NCI-H1930 (cell line): ENCODE measurements at regions not wholly inside any gene's neighbourhood (a gene's known extent, or its start where the extent isn't known, plus 50 kb on each side); places are given as distances from the start of the nearest gene placed in this dataset.

Experiments
- DNase-seq, 2 experiments: peaks; one replicate each; lab custom pipeline; 2025; lab: John Stamatoyannopoulos, UW

- no peak for DNase-seq
Observed at GRCh38 chr3:64915778-64916177, 228.0 kb upstream of the ADAMTS9 start.

GRCh38 chr3:64913515-64913914 lies 225.7 kb upstream of the ADAMTS9 start:
- no peak for DNase-seq

GRCh38 chr3:64911138-64911537 lies 223.3 kb upstream of the ADAMTS9 start:
- no peak for DNase-seq

GRCh38 chr3:64909757-64910467 lies 222.1 kb upstream of the ADAMTS9 start:
- no peak for DNase-seq

GRCh38 chr3:64909011-64909410 lies 221.2 kb upstream of the ADAMTS9 start:
- DNase-seq, result no peak

GRCh38 chr3:64908251-64908685 lies 220.5 kb upstream of the ADAMTS9 start:
- no peak for DNase-seq

- no peak for DNase-seq
Observed at GRCh38 chr3:64905906-64906410, 218.2 kb upstream of the ADAMTS9 start.

- no peak for DNase-seq
Observed at GRCh38 chr3:64903006-64903405, 215.2 kb upstream of the ADAMTS9 start.

- no peak for DNase-seq
Observed at GRCh38 chr3:64901986-64902516, 214.3 kb upstream of the ADAMTS9 start.

GRCh38 chr3:64901522-64901885 lies 213.7 kb upstream of the ADAMTS9 start:
- no peak for DNase-seq

GRCh38 chr3:64900617-64901521 lies 213.1 kb upstream of the ADAMTS9 start:
- no peak for DNase-seq

- no peak for DNase-seq
Observed at GRCh38 chr3:64900156-64900555, 212.4 kb upstream of the ADAMTS9 start.

- DNase-seq, result no peak
Observed at GRCh38 chr3:64898941-64899340, 211.1 kb upstream of the ADAMTS9 start.

GRCh38 chr3:64895991-64896895 lies 208.4 kb upstream of the ADAMTS9 start:
- DNase-seq, result no peak

- DNase-seq, result no peak
Observed at GRCh38 chr3:64895106-64895990, 207.5 kb upstream of the ADAMTS9 start.

- no peak for DNase-seq
Observed at GRCh38 chr3:64894006-64894405, 206.2 kb upstream of the ADAMTS9 start.

GRCh38 chr3:64892671-64893309 lies 205.0 kb upstream of the ADAMTS9 start:
- no peak for DNase-seq

- DNase-seq, result no peak
Observed at GRCh38 chr3:64891021-64891420, 203.2 kb upstream of the ADAMTS9 start.

GRCh38 chr3:64890466-64890865 lies 202.7 kb upstream of the ADAMTS9 start:
- DNase-seq, result no peak

- no peak for DNase-seq
Observed at GRCh38 chr3:64890006-64890405, 202.2 kb upstream of the ADAMTS9 start.
